T-helper 2 cell treated with Interferon-gamma antibody and Interleukin-4, amounts not matched to agents 100 ng/mL and 5 ng/mL, for 36 hours (primary cell): ENCODE measurements at regions not wholly inside any gene's neighbourhood (a gene's known extent, or its start where the extent isn't known, plus 50 kb on each side); places are given as distances from the start of the nearest gene placed in this dataset.
"Not testable (repeated sequence)": the region's sequence is repeated elsewhere in the genome, so short reads cannot be mapped to it uniquely, and the experiment has no call there.

Source experiments
- intact Hi-C: fragments of 100-400 bp; cut with micrococcal nuclease; formaldehyde crosslinking; loops from one replicate; pipeline ENCODE4 v1.15.1; 2023

DNA sequence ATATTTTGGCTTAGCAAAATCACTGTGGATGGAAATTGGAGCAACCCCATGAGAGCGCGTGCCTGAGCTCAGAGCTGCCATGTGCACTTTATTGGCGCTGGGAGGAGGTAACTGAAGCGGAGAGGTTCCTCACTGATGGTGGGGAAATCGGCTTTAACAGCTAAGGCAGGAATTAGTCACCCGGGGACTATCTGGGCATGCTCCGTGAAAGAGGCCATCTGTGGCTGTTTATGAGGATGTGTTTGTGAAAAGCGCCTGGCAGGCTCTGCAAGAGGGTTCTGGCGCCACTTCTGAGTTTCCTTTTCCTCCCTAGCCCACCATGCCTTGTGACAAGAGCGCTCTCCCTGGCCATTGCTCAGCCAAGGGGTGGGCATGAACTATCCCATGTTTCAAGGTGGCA lies 815.6 kb downstream of the UQCRFS1 start:
- intact Hi-C loops, result no loop called here

- intact Hi-C loops, result no loop called here
Measured at GRCh38 chr19:28396287-28396831, 816.6 kb downstream of the UQCRFS1 start.

DNA sequence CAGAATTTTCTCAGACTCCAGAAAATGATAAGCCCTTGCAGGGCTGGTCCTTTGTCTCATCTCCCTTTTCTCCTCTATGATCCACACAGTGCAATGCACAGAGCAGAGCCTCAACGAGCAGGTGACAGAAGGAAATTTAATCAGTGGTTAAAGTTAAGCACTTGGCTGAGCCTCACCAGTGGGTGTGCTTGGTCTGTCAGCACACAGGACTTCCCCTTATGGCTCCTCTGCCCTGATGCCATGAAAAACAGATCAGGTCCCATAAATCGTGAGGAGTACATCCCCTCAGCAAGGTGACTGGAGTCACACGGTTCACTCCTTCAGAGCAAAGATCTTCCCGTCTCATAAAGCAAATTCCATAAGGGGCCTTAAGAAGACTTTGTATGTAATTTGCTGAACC lies 818.2 kb downstream of the UQCRFS1 start:
- intact Hi-C loops, result no loop called here

DNA sequence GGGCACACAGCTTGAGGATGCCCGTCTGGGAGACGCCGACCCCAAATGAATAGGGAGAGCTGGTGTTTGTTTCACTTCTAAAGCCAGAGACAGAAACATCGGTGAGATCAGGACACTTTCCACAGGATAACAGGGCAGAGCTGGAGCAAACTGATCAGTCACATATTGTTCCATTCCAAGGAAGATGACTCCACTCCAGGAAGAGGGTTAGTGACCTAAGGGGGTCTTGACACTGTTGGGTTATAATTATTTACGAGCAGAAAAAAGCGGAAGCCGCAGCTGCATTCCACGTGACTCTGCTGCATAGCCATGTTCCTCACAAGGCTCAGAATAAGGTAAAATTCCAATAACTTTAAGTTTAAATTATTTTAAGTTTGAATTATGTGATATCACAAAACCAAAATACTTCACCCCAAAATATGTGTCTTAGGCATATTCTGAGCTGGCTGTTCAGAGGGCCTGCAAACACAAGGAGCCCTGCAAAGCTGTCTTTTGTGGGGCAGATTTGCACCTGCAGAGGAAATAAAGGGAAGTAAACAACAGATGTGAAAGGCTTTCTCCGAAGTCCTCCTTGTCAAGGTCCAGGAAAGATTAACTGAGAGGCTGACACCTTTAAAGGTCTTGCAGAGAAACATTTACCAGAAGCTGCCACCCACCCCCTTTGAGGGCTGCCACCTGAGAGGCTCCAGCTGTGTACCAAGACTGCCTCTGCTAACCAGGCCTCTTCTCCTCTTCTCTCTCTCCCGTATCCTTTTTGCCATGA lies 819.2 kb downstream of the UQCRFS1 start:
- intact Hi-C loops, result no loop called here

GRCh38 chr19:28388988-28389387 lies 824.0 kb downstream of the UQCRFS1 start:
- intact Hi-C loops, result no loop called here

- intact Hi-C loops, result no loop called here
Measured at GRCh38 chr19:28387507-28387906, 825.4 kb downstream of the UQCRFS1 start.

DNA sequence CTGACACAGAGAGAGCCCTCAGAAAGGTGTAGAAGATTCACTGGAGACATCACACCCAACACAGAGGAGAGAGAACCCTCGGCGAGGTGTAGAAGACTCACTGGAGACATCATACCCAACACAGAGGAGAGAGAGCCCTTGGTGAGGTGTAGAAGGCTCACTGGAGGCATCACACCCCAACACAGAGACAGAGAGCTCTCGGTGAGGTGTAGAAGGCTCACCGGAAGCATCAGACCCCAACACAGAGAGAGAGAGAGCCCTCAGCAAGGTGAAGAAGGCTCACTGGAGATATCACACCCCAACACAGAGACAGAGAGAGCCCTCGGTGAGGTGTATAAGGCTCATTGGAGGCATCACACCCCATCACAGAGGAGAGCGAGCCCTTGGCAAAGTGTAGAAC lies 826.5 kb downstream of the UQCRFS1 start:
- intact Hi-C loops, result no loop called here

GRCh38 chr19:28386066-28386465 lies 826.9 kb downstream of the UQCRFS1 start:
- intact Hi-C loops, result no loop called here

- intact Hi-C loops, result no loop called here
Measured at GRCh38 chr19:28377077-28377476, 835.9 kb downstream of the UQCRFS1 start.

DNA sequence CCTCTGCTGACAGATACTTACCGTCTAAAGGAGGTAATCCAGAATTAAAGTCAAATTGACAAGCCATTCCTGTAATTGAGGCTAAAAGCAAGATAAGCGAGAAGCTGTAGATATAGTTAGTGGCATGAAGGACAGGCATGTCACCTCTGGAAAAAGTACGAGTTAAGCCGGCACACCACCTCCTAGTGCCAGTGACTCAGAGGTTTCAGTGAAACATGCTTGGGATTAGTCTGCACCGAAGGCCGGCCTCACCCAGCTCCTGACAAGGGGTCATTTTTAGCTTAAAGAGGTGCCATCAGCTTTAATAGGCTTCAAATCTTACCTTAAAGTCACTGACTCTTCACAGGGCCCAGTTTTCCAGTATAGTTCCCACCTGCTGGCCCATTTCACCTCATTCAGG lies 838.0 kb downstream of the UQCRFS1 start:
- intact Hi-C loops, result no loop called here

- intact Hi-C loops, result no loop called here
Measured at GRCh38 chr19:28372576-28373247, 840.2 kb downstream of the UQCRFS1 start.

DNA sequence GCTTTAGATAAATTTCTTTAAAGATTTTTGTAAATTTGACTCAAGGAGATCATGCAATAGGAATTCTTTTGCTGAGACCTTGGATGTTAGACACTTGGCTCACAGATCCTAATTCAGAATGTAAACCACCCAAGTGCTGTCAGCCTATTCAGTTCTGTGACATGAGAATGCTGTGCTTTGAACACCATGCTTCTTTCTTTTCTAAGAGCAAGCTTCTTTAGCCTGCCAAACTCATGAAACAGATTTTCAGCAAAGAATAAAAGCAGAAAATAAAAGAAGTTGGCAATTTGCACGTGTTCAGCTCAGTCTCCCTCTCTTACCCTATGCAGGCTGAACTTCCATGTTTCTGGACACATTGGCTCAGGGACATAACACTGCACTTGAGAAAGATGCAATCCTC lies 845.8 kb downstream of the UQCRFS1 start:
- intact Hi-C loops, result no loop called here

GRCh38 chr19:28363254-28363653 lies 849.7 kb downstream of the UQCRFS1 start:
- intact Hi-C loops, result no loop called here

GRCh38 chr19:28359431-28360414 lies 853.2 kb downstream of the UQCRFS1 start:
- intact Hi-C loops, result no loop called here

- intact Hi-C loops, result no loop called here
Measured at GRCh38 chr19:28358633-28359032, 854.3 kb downstream of the UQCRFS1 start.

DNA sequence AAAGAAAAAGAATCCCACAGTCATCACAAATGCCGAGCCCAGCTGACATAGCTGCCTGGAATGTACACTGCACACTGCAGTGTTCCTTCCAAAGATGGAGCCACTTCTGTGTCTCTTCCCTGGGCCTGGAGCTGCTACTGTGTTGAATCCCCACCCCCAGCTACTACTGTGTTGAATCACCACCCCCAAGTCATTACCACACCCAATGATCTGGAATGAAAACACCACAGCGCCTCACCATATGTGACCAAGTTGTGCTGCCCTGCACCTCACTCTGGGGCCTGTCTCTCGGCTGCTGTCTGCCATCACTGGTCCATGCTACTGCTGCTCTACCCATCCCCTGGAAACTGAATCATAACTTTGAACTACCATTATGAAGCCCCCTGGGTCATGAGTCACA lies 861.2 kb downstream of the UQCRFS1 start:
- intact Hi-C loops, result no loop called here

GRCh38 chr19:28351321-28351720 lies 861.6 kb downstream of the UQCRFS1 start:
- intact Hi-C loops, result not testable (repeated sequence)

GRCh38 chr19:28350673-28351072 lies 862.3 kb downstream of the UQCRFS1 start:
- intact Hi-C loops, result no loop called here

DNA sequence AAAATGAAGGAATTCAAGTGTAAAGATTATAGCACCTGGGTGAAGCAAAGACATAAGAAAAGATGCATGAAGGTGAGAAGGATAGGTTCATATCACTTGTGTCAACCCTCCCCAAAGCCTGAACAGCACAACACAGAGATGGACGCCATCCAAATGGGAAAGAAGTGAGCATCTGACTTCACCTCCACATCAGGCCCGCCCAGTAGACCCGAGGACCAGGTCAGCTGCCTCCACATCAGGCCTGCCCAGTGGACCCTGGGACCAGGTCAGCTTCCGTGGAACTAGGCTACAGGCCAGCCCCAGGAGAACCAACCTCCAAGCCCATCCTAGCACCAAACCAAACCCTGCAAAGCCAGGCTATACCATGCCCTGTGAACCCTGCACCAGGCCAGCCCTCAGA lies 862.9 kb downstream of the UQCRFS1 start:
- intact Hi-C loops, result no loop called here

- intact Hi-C loops, result no loop called here
Measured at GRCh38 chr19:28349604-28350003, 863.3 kb downstream of the UQCRFS1 start.

DNA sequence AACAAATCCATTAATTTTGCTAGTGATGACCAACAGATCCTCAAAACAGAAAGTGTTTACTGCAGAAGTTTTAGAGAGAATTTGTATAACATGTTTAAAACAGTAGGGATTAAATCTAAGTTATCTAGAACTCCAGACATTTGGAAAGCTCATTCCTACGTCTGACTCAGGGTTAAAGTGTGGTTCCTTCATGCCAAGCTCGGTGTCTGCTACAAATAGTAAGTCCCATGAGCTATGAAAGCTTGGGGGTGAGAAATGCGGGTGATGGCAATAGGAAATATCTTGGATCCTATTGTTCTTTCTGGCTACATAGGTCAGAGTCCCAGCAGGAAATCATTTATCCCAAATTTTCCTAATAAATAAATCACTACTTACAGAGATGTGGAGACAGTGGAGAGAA lies 867.1 kb downstream of the UQCRFS1 start:
- intact Hi-C loops, result no loop called here
